Loucy (cell line): ENCODE measurements at regions not wholly inside any gene's neighbourhood (a gene's known extent, or its start where the extent isn't known, plus 50 kb on each side); places are given as distances from the start of the nearest gene placed in this dataset.

Experiments used
- H2AFZ ChIP-seq: fragments of 200-600 bp; sonication (generic); 2 replicates; pipeline ENCODE4 v1.6.0; 2016; ENCODE audit warnings: antibody characterized with exemption, mild to moderate bottlenecking, low read length, moderate library complexity
- H3F3A ChIP-seq: fragments of 200-600 bp; 2 replicates; pipeline ENCODE4 v1.6.0; 2016; ENCODE audit warnings: antibody characterized with exemption, low read depth, mild to moderate bottlenecking
- H3K27me3 ChIP-seq: fragments of 200-600 bp; sonication (generic); 2 replicates; pipeline ENCODE4 v1.6.1; 2014; ENCODE audit warnings: low read length, mild to moderate bottlenecking; ENCODE audit not compliant: insufficient read depth, poor library complexity, severe bottlenecking
- H3K36me3 ChIP-seq: fragments of 200-600 bp; sonication (generic); 2 replicates; pipeline ENCODE4 v1.6.1; 2016; ENCODE audit warnings: low read length; ENCODE audit not compliant: insufficient read depth
- H3K4me1 ChIP-seq: fragments of 200-600 bp; sonication (generic); 2 replicates; pipeline ENCODE4 v1.5.1; 2014; ENCODE audit warnings: low read length, mild to moderate bottlenecking; ENCODE audit not compliant: insufficient read depth, poor library complexity, severe bottlenecking
- H3K4me2 ChIP-seq: fragments of 200-600 bp; sonication (generic); 2 replicates; pipeline ENCODE4 v1.6.0; 2014; ENCODE audit warnings: antibody characterized with exemption, low read length, low read depth, mild to moderate bottlenecking; ENCODE audit not compliant: poor library complexity, severe bottlenecking
- H3K4me3 ChIP-seq: fragments of 200-600 bp; sonication (generic); 2 replicates; pipeline ENCODE4 v1.5.1; 2014; ENCODE audit warnings: low read length, mild to moderate bottlenecking, mixed read lengths; ENCODE audit not compliant: poor library complexity, severe bottlenecking
- H3K79me2 ChIP-seq: fragments of 200-600 bp; sonication (generic); 2 replicates; pipeline ENCODE4 v1.6.1; 2014; ENCODE audit warnings: low read length; ENCODE audit not compliant: insufficient read depth
- H3K9ac ChIP-seq: fragments of 200-600 bp; sonication (generic); 2 replicates; pipeline ENCODE4 v1.6.0; 2014; ENCODE audit warnings: mild to moderate bottlenecking, low read depth, low read length, moderate library complexity; ENCODE audit not compliant: poor library complexity, severe bottlenecking
- H3K9me2 ChIP-seq: fragments of 200-600 bp; sonication (generic); replicated peaks from 2 replicates; pipeline ENCODE4 v1.6.1; 2016; ENCODE audit warnings: low read depth, low read length, mixed read lengths
- H3K9me3 ChIP-seq: fragments of 200-600 bp; sonication (generic); 2 replicates; pipeline ENCODE4 v1.6.1; 2014; ENCODE audit warnings: mild to moderate bottlenecking, antibody characterized with exemption, low read length, low read depth; ENCODE audit not compliant: insufficient read depth
- H4K20me1 ChIP-seq: fragments of 200-600 bp; sonication (generic); 2 replicates; pipeline ENCODE4 v1.6.0; 2014; ENCODE audit warnings: antibody characterized with exemption, low read length, mild to moderate bottlenecking; ENCODE audit not compliant: insufficient read depth, poor library complexity, severe bottlenecking
- EZH2phosphoT487 ChIP-seq: fragments of 200-600 bp; IDR thresholded peaks from 2 replicates; pipeline ENCODE4 v1.6.1; 2018; ENCODE audit warnings: antibody characterized with exemption, mild to moderate bottlenecking, moderate library complexity, borderline replicate concordance
- TF ChIP-seq, protein P1 (sequence below): fragments of 200-600 bp; sonication (generic); conservative IDR thresholded peaks from 2 replicates; pipeline ENCODE4 v1.5.1; 2014; ENCODE audit warnings: mild to moderate bottlenecking, antibody characterized with exemption, low read length

DNA sequence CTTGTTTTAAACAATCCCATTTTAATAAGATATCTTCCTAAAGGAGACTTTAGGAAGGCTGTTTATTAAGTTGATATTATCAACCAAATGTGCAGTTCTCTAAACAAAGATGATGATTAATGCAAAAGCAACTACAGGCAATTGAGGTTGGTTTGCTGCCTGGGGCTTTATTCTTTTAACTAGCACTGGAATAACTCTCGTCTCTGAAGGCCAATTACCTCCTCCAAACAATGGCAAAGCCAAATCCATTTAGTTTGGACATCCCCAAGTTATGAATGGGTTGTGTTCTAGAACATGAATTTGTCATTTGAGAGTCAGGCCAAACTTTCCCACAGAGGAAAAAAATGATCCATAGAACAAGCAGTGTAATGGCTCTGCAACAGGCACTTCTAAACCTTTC, 114.1 kb downstream of the SLC16A9 start:
- H3K27me3 ChIP-seq = no peaks in the 10 kb centered on the region
- H3K9ac ChIP-seq = no peak overlapping the region
- no peak overlapping the region for H2AFZ ChIP-seq
- H3K4me2 ChIP-seq = no peak overlapping the region
- no peaks in the 10 kb centered on the region for H3K9me2 ChIP-seq
- H3K79me2 ChIP-seq = no peaks in the 10 kb centered on the region
- H3K36me3 ChIP-seq = no peaks in the 10 kb centered on the region
- TF ChIP-seq, protein P1, sequence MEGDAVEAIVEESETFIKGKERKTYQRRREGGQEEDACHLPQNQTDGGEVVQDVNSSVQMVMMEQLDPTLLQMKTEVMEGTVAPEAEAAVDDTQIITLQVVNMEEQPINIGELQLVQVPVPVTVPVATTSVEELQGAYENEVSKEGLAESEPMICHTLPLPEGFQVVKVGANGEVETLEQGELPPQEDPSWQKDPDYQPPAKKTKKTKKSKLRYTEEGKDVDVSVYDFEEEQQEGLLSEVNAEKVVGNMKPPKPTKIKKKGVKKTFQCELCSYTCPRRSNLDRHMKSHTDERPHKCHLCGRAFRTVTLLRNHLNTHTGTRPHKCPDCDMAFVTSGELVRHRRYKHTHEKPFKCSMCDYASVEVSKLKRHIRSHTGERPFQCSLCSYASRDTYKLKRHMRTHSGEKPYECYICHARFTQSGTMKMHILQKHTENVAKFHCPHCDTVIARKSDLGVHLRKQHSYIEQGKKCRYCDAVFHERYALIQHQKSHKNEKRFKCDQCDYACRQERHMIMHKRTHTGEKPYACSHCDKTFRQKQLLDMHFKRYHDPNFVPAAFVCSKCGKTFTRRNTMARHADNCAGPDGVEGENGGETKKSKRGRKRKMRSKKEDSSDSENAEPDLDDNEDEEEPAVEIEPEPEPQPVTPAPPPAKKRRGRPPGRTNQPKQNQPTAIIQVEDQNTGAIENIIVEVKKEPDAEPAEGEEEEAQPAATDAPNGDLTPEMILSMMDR = no peak
- TF ChIP-seq EZH2phosphoT487 = no peak
- no peak overlapping the region for H3K4me3 ChIP-seq
- no peaks in the 10 kb centered on the region for H4K20me1 ChIP-seq
- H3K4me1 ChIP-seq = no peaks in the 10 kb centered on the region
- no peaks in the 10 kb centered on the region for H3K9me3 ChIP-seq
- H3F3A ChIP-seq = no peaks in the 10 kb centered on the region

DNA sequence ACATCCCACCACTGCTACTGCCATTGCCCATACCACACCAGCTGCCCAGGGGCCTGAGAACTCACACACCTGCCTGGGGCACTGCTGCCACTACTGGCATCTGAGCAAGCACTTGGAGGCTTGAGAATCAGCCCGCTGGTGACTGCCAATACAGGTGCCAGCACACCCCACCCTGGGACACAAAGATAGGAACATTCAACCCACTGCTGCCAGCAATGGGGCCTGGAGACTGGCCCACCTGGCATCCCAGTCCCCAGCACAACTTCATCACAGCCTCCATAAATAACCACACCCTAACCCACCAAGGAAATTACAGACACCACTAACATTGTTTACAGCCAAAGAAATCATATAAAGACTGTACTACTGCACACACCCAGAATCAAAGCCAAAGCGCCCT, 115.9 kb downstream of the SLC16A9 start:
- no peak overlapping the region for H3K4me3 ChIP-seq
- H3K9me3 ChIP-seq = no peaks in the 10 kb centered on the region
- H3K9me2 ChIP-seq = no peaks in the 10 kb centered on the region
- H2AFZ ChIP-seq = no peak overlapping the region
- no peaks in the 10 kb centered on the region for H3K27me3 ChIP-seq
- TF ChIP-seq EZH2phosphoT487 = no peak
- TF ChIP-seq, protein P1 = no peak
- no peak overlapping the region for H3K9ac ChIP-seq
- H4K20me1 ChIP-seq = no peaks in the 10 kb centered on the region
- no peaks in the 10 kb centered on the region for H3F3A ChIP-seq
- no peaks in the 10 kb centered on the region for H3K79me2 ChIP-seq
- H3K4me1 ChIP-seq = no peaks in the 10 kb centered on the region
- no peaks in the 10 kb centered on the region for H3K36me3 ChIP-seq
- H3K4me2 ChIP-seq = no peak overlapping the region

DNA sequence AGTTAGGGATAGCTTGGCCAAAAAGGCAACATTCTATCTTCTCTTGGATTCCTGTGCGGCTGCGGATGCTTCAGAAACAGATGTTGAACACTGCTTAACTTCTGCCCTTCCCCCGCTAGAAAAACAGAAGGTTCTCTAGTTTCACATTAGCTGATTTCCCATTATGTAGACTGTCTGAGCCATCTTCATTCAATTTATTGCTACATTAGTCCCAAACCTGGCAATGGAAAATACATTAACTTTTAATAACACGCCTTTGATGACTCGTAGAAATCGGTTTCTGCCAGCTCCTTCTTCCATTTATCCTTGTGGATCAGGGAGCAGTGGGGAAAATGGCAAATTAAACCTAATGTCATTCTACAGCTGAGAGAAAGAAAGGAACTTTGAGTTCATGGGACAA, 119.9 kb downstream of the SLC16A9 start:
- no peaks in the 10 kb centered on the region for H3K79me2 ChIP-seq
- no peaks in the 10 kb centered on the region for H4K20me1 ChIP-seq
- no peaks in the 10 kb centered on the region for H3K4me1 ChIP-seq
- no peaks in the 10 kb centered on the region for H3K9me3 ChIP-seq
- TF ChIP-seq, protein P1 = no peak
- TF ChIP-seq EZH2phosphoT487 = no peak
- no peak overlapping the region for H2AFZ ChIP-seq
- H3K36me3 ChIP-seq = no peaks in the 10 kb centered on the region
- no peak overlapping the region for H3K4me2 ChIP-seq
- H3K27me3 ChIP-seq = no peaks in the 10 kb centered on the region
- H3F3A ChIP-seq = no peaks in the 10 kb centered on the region
- no peak overlapping the region for H3K9ac ChIP-seq
- H3K4me3 ChIP-seq = no peak overlapping the region
- no peaks in the 10 kb centered on the region for H3K9me2 ChIP-seq
